Fibroblast of lung (primary cell): ENCODE measurements at regions not wholly inside any gene's neighbourhood (a gene's known extent, or its start where the extent isn't known, plus 50 kb on each side); places are given as distances from the start of the nearest gene placed in this dataset.

ENCODE experiments used
- DNase-seq, 2 donors: peaks; one replicate each; pipeline versions ENCODE4 v3.0.0 to v3.0.0-alpha.2; 2010; ENCODE audit warnings: low read depth in 2 of 2
- H2AFZ ChIP-seq: 2 replicates; pipeline ENCODE4 v1.5.1; 2012; ENCODE audit warnings: low read length, control low read depth, inconsistent platforms
- H3K27ac ChIP-seq: 2 replicates; pipeline ENCODE4 v1.5.1; 2011; ENCODE audit warnings: low read length, control low read depth; ENCODE audit not compliant: insufficient read depth
- H3K27me3 ChIP-seq: 2 replicates; pipeline ENCODE4 v1.5.1; 2011; ENCODE audit warnings: mild to moderate bottlenecking, low read length; ENCODE audit not compliant: control insufficient read depth, insufficient read depth
- H3K36me3 ChIP-seq: 2 replicates; pipeline ENCODE4 v1.5.1; 2011; ENCODE audit warnings: low read length; ENCODE audit not compliant: control insufficient read depth, insufficient read depth
- H3K4me1 ChIP-seq: 2 replicates; pipeline ENCODE4 v1.5.1; 2011; ENCODE audit warnings: low read length; ENCODE audit not compliant: control insufficient read depth, insufficient read depth; ENCODE audit errors: extremely low read depth
- H3K4me2 ChIP-seq: 2 replicates; pipeline ENCODE4 v1.5.1; 2011; ENCODE audit warnings: low read length, control low read depth; ENCODE audit not compliant: insufficient read depth; ENCODE audit errors: extremely low read depth
- H3K4me3 ChIP-seq, 4 experiments: fragments of 200-600 bp in 1 of 4; sonication (generic) in 1 of 4; replicated peaks in 1 of 4; 2 replicates each; pipeline ENCODE4 v1.5.1; 2011 to 2016; ENCODE audit warnings: low read length in 4 of 4, low read depth in 3 of 4, mild to moderate bottlenecking in 3 of 4, control low read depth in 2 of 4, inconsistent platforms in 1 of 4, mixed read lengths in 1 of 4; ENCODE audit not compliant: insufficient read depth in 1 of 4; ENCODE audit errors: control extremely low read depth in 1 of 4
- H3K79me2 ChIP-seq: 2 replicates; pipeline ENCODE4 v1.5.1; 2012; ENCODE audit warnings: mild to moderate bottlenecking, low read length, inconsistent platforms; ENCODE audit not compliant: control insufficient read depth, insufficient read depth
- H3K9ac ChIP-seq: 2 replicates; pipeline ENCODE4 v1.5.1; 2011; ENCODE audit warnings: mild to moderate bottlenecking, low read length, control low read depth; ENCODE audit not compliant: insufficient read depth
- H3K9me3 ChIP-seq: 2 replicates; pipeline ENCODE4 v1.5.1; 2012; ENCODE audit warnings: low read depth, low read length; ENCODE audit not compliant: control insufficient read depth, insufficient read depth
- H4K20me1 ChIP-seq: 2 replicates; pipeline ENCODE4 v1.5.1; 2011; ENCODE audit warnings: low read length; ENCODE audit not compliant: control insufficient read depth, insufficient read depth; ENCODE audit errors: extremely low read depth
- EZH2 ChIP-seq: IDR thresholded peaks from 2 replicates; pipeline ENCODE4 v1.5.1; 2012; ENCODE audit warnings: low read length, control low read depth, mild to moderate bottlenecking; ENCODE audit errors: missing control alignments
- TF ChIP-seq, protein P1 (sequence below), 2 donors: IDR thresholded peaks in 1 of 2; conservative IDR thresholded peaks in 1 of 2; 1 replicate in 1 of 2; 2 replicates in 1 of 2; pipeline ENCODE4 v1.5.1; 2011 to 2012; ENCODE audit warnings: low read length in 2 of 2, control low read depth in 1 of 2, inconsistent platforms in 1 of 2, low read depth in 1 of 2, mild to moderate bottlenecking in 1 of 2

- no peaks in the 10 kb centered on the region for H3K36me3 ChIP-seq
- no peaks in the 10 kb centered on the region for H3K4me1 ChIP-seq
- no peak for DNase-seq
- H4K20me1 ChIP-seq, result no peaks in the 10 kb centered on the region
- H3K4me2 ChIP-seq, result no peak overlapping the region
- no peaks in the 10 kb centered on the region for H3K9me3 ChIP-seq
- no peak overlapping the region for H3K27ac ChIP-seq
- H2AFZ ChIP-seq, result no peak overlapping the region
- H3K9ac ChIP-seq, result no peak overlapping the region
- no peak for TF ChIP-seq EZH2
- TF ChIP-seq, protein P1, sequence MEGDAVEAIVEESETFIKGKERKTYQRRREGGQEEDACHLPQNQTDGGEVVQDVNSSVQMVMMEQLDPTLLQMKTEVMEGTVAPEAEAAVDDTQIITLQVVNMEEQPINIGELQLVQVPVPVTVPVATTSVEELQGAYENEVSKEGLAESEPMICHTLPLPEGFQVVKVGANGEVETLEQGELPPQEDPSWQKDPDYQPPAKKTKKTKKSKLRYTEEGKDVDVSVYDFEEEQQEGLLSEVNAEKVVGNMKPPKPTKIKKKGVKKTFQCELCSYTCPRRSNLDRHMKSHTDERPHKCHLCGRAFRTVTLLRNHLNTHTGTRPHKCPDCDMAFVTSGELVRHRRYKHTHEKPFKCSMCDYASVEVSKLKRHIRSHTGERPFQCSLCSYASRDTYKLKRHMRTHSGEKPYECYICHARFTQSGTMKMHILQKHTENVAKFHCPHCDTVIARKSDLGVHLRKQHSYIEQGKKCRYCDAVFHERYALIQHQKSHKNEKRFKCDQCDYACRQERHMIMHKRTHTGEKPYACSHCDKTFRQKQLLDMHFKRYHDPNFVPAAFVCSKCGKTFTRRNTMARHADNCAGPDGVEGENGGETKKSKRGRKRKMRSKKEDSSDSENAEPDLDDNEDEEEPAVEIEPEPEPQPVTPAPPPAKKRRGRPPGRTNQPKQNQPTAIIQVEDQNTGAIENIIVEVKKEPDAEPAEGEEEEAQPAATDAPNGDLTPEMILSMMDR (conservative IDR thresholded peaks at IDR 0.05 in 1 of 2, IDR thresholded peaks at IDR 0.05 in 1 of 2; ENCODE audit: low read depth in 1 of 2, low read length in 2 of 2), result no peak
- H3K79me2 ChIP-seq, result no peaks in the 10 kb centered on the region
- no peaks in the 10 kb centered on the region for H3K27me3 ChIP-seq
- no peak overlapping the region for H3K4me3 ChIP-seq
These were observed 758.6 kb upstream of the IGFBP3 start for GRCh38 chr7:46679671-46680070.

- Histone ChIP-seq H3K36me3 (no peaks in the 10 kb centered on the region), H3K4me3 (no peak overlapping the region), H2AFZ (no peak overlapping the region), H3K4me2 (no peak overlapping the region), H3K27me3 (no peaks in the 10 kb centered on the region), H3K79me2 (no peaks in the 10 kb centered on the region), H3K9me3 (no peaks in the 10 kb centered on the region), H3K27ac (no peak overlapping the region), H3K9ac (no peak overlapping the region), H3K4me1 (no peaks in the 10 kb centered on the region), H4K20me1 (no peaks in the 10 kb centered on the region)
- DNase-seq, result no peak
- TF ChIP-seq EZH2, result no peak
- TF ChIP-seq, protein P1 (conservative IDR thresholded peaks at IDR 0.05 in 1 of 2, IDR thresholded peaks at IDR 0.05 in 1 of 2; ENCODE audit: low read depth in 1 of 2, low read length in 2 of 2), result no peak
These were observed 757.3 kb upstream of the IGFBP3 start for GRCh38 chr7:46678421-46678820.

DNA sequence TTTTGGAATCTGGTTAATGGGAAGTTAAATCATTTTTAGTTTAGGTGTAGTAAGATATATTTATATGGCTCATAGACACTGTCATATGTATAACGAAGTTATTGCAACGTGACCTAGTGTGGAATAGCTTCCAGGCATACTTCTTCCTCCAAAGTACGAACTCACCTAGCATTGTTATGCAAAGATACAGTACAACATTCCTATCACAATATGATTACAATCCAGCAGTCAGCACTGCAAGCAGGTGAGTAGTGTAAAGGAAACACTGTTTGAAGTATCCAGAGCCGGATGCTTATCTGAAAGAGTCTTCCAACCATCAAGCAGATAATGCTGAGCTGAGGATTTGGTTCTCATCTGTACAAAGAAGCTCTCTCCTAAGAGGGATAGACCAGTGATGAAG, 754.4 kb upstream of the IGFBP3 start:
- TF ChIP-seq, protein P1 (conservative IDR thresholded peaks at IDR 0.05 in 1 of 2, IDR thresholded peaks at IDR 0.05 in 1 of 2; ENCODE audit: low read depth in 1 of 2, low read length in 2 of 2), result no peak
- TF ChIP-seq EZH2, result no peak
- Histone ChIP-seq H3K27ac (no peak overlapping the region), H4K20me1 (no peaks in the 10 kb centered on the region), H3K9ac (no peak overlapping the region), H3K4me1 (no peaks in the 10 kb centered on the region), H3K36me3 (no peaks in the 10 kb centered on the region), H3K79me2 (no peaks in the 10 kb centered on the region), H2AFZ (no peak overlapping the region), H3K27me3 (no peaks in the 10 kb centered on the region), H3K4me2 (no peak overlapping the region), H3K4me3 (no peak overlapping the region), H3K9me3 (no peaks in the 10 kb centered on the region)
- no peak for DNase-seq
